Glutamatergic neuron (in vitro differentiated cells): ENCODE measurements at regions not wholly inside any gene's neighbourhood (a gene's known extent, or its start where the extent isn't known, plus 50 kb on each side); places are given as distances from the start of the nearest gene placed in this dataset.

Experiments
- DNase-seq: peaks from one replicate; pipeline ENCODE4 v3.0.0; 2022
- H3K27ac Mint-ChIP-seq: one replicate; pipeline ENCODE4 v1.8.0; 2020; ENCODE audit warnings: mild to moderate bottlenecking, mixed read lengths, inconsistent platforms; ENCODE audit not compliant: unreplicated experiment
- H3K27me3 Mint-ChIP-seq: one replicate; pipeline ENCODE4 v1.8.0; 2020; ENCODE audit warnings: mild to moderate bottlenecking, moderate library complexity, mixed read lengths, inconsistent platforms; ENCODE audit not compliant: unreplicated experiment
- H3K36me3 Mint-ChIP-seq: one replicate; pipeline ENCODE4 v1.8.0; 2020; ENCODE audit warnings: mild to moderate bottlenecking, mixed read lengths, inconsistent platforms; ENCODE audit not compliant: unreplicated experiment
- H3K4me1 Mint-ChIP-seq: one replicate; pipeline ENCODE4 v1.8.0; 2020; ENCODE audit warnings: mild to moderate bottlenecking, low read depth, mixed read lengths, inconsistent platforms; ENCODE audit not compliant: unreplicated experiment
- H3K4me3 Mint-ChIP-seq: one replicate; pipeline ENCODE4 v1.8.0; 2020; ENCODE audit warnings: mild to moderate bottlenecking, mixed read lengths, inconsistent platforms; ENCODE audit not compliant: unreplicated experiment
- H3K9me3 Mint-ChIP-seq: one replicate; pipeline ENCODE4 v1.8.0; 2020; ENCODE audit warnings: mild to moderate bottlenecking, moderate library complexity, mixed read lengths, inconsistent platforms; ENCODE audit not compliant: unreplicated experiment
- TF ChIP-seq, protein P1 (sequence below): fragments of 200-600 bp; sonication (generic); IDR thresholded peaks from one replicate; pipeline ENCODE4 v1.5.0; 2021; ENCODE audit not compliant: partially characterized antibody, unreplicated experiment

- Mint-ChIP-seq H3K9me3 (no peaks in the 10 kb centered on the region), H3K36me3 (no peaks in the 10 kb centered on the region), H3K4me1 (peaks cover 4% of the 10 kb centered on the region), H3K4me3 (no peak overlapping the region), H3K27ac (no peak overlapping the region), H3K27me3 (no peaks in the 10 kb centered on the region)
- DNase-seq, result no peak
- TF ChIP-seq, protein P1, sequence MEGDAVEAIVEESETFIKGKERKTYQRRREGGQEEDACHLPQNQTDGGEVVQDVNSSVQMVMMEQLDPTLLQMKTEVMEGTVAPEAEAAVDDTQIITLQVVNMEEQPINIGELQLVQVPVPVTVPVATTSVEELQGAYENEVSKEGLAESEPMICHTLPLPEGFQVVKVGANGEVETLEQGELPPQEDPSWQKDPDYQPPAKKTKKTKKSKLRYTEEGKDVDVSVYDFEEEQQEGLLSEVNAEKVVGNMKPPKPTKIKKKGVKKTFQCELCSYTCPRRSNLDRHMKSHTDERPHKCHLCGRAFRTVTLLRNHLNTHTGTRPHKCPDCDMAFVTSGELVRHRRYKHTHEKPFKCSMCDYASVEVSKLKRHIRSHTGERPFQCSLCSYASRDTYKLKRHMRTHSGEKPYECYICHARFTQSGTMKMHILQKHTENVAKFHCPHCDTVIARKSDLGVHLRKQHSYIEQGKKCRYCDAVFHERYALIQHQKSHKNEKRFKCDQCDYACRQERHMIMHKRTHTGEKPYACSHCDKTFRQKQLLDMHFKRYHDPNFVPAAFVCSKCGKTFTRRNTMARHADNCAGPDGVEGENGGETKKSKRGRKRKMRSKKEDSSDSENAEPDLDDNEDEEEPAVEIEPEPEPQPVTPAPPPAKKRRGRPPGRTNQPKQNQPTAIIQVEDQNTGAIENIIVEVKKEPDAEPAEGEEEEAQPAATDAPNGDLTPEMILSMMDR, result no peak
Measured at GRCh38 chr11:134807997-134808396, 396.0 kb upstream of the B3GAT1 start.

DNA sequence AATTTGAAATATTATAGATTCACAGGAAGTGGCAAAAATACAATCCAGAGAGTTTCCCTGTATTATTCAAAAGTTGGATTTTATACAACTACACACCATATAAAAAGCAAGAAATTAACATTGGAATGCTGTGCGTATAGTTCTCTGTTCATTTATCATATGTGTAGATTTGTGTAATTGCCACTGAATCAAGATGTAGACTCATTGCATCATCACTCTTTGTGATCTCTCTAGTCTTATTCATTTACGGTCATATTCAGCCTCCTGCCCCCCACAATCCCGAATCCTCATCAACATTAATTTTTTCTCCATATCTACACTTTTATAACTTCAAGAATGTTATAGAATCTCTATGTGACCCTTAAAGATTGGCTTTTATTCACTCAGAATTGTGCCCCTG is 390.6 kb upstream of the B3GAT1 start:
- Mint-ChIP-seq H3K36me3 (no peaks in the 10 kb centered on the region), H3K9me3 (peaks cover 7% of the 10 kb centered on the region), H3K4me3 (no peak overlapping the region), H3K27me3 (peaks cover 6% of the 10 kb centered on the region), H3K4me1 (peaks cover 36% of the 10 kb centered on the region), H3K27ac (no peak overlapping the region)
- TF ChIP-seq, protein P1, result no peak
- no peak for DNase-seq

GRCh38 chr11:134802116-134802515 is 390.1 kb upstream of the B3GAT1 start:
- H3K27ac Mint-ChIP-seq, result peak overlapping the region; percentile 97
- TF ChIP-seq, protein P1, result no peak
- no peak for DNase-seq
- H3K4me3 Mint-ChIP-seq, result peak overlapping the region; percentile 35
- peaks cover 6% of the 10 kb centered on the region for H3K27me3 Mint-ChIP-seq
- H3K9me3 Mint-ChIP-seq, result peaks cover 7% of the 10 kb centered on the region
- H3K4me1 Mint-ChIP-seq, result peaks cover 35% of the 10 kb centered on the region
- H3K36me3 Mint-ChIP-seq, result no peaks in the 10 kb centered on the region

DNA sequence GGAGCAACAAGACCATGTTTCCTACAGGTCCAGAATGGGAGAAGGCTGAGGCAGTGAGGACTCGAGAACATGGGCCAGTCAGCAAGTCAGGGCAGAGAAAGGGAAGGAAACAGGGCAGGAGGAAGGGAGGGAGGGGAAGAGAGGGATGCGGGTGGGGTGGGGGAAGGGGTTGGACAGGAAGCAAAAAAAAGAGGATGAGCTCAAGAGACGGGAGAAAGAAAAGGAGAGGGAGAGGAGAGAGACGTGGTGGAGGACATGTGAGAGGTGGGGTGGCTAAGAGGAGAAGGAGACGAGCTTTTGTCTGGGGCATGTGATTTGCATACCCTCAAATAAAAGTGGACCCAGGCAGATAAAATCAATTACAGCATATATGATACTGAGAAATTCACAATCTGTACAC is 389.5 kb upstream of the B3GAT1 start:
- no peaks in the 10 kb centered on the region for H3K36me3 Mint-ChIP-seq
- H3K9me3 Mint-ChIP-seq, result peaks cover 7% of the 10 kb centered on the region
- TF ChIP-seq, protein P1, result no peak
- no peak overlapping the region for H3K4me3 Mint-ChIP-seq
- peaks cover 9% of the 10 kb centered on the region for H3K27me3 Mint-ChIP-seq
- no peak for DNase-seq
- peak overlapping the region; percentile 97 for H3K27ac Mint-ChIP-seq
- peaks cover 35% of the 10 kb centered on the region for H3K4me1 Mint-ChIP-seq

DNA sequence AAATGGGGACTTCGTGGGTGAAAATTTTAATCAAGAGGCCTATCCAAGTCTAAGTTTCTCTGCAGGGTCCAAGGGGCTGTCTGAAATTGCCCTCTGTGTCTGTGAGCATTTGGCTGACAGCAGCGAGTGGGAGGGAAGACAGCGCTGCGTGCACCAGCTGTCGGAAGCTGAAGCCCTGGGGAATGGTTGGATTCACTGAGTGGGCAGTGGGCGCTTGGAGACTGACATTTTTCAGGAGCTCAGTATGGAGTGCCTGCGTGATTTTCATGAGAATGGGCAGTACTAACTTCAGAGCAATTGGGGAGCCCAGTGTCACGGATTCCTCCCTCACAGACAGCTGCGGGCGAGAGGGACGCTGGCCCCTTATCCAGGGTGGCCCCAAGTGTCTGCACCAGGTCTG is 388.8 kb upstream of the B3GAT1 start:
- Mint-ChIP-seq H3K27ac (peak overlapping the region; percentile 97), H3K36me3 (no peaks in the 10 kb centered on the region), H3K4me3 (peak overlapping the region; percentile 81), H3K4me1 (peaks cover 35% of the 10 kb centered on the region), H3K9me3 (peaks cover 7% of the 10 kb centered on the region), H3K27me3 (peaks cover 9% of the 10 kb centered on the region)
- DNase-seq, result peak; percentile 73
- TF ChIP-seq, protein P1, result no peak
